Mesodermal cell (in vitro differentiated cells): ENCODE measurements at regions not wholly inside any gene's neighbourhood (a gene's known extent, or its start where the extent isn't known, plus 50 kb on each side); places are given as distances from the start of the nearest gene placed in this dataset.
"Not testable (repeated sequence)": the region's sequence is repeated elsewhere in the genome, so short reads cannot be mapped to it uniquely, and the experiment has no call there.

Experiments
- H3K27ac ChIP-seq: 2 replicates; pipeline ENCODE4 v1.7.0; 2013; ENCODE audit warnings: mild to moderate bottlenecking, low read depth, low read length, moderate library complexity; ENCODE audit not compliant: severe bottlenecking
- H3K36me3 ChIP-seq: 2 replicates; pipeline ENCODE4 v1.7.1; 2013; ENCODE audit warnings: mild to moderate bottlenecking, low read length, moderate library complexity; ENCODE audit not compliant: control insufficient read depth, insufficient read depth
- H3K4me1 ChIP-seq: one replicate; pipeline ENCODE4 v1.7.1; 2013; ENCODE audit warnings: mild to moderate bottlenecking, low read length; ENCODE audit not compliant: insufficient read depth, control insufficient read depth, poor library complexity, severe bottlenecking
- H3K4me3 ChIP-seq: 2 replicates; pipeline ENCODE4 v1.7.0; 2013; ENCODE audit warnings: low read length, control low read depth, mild to moderate bottlenecking; ENCODE audit not compliant: insufficient read depth, poor library complexity, severe bottlenecking; ENCODE audit errors: extremely low read depth
- H3K9me3 ChIP-seq: 2 replicates; pipeline ENCODE4 v1.7.1; 2013; ENCODE audit warnings: mild to moderate bottlenecking, low read length, moderate library complexity; ENCODE audit not compliant: control insufficient read depth
- WGBS, 2 experiments: methylation state at CpG; one replicate each; pipeline ENCODE4 v1.1.5; 2013; ENCODE audit warnings: missing lambda C conversion rate in 2 of 2; ENCODE audit not compliant: insufficient coverage in 2 of 2; 5-methylcytosine and 5-hydroxymethylcytosine counted together

- WGBS, 2 experiments: 86 to 93% methylated on average over 2 of the region's 4 CpGs
- Histone ChIP-seq H3K4me3 (no peak overlapping the region), H3K36me3 (peaks cover 21% of the 10 kb centered on the region), H3K27ac (no peak overlapping the region), H3K4me1 (peaks cover 17% of the 10 kb centered on the region), H3K9me3 (no peaks in the 10 kb centered on the region)
These were observed 98.6 kb downstream of the NAV1 start for GRCh38 chr1:201637282-201638079.

- WGBS, 2 experiments: 92 to 96% methylated on average over 5 to 6 of the region's 7 CpGs
- Histone ChIP-seq H3K36me3 (peaks cover 21% of the 10 kb centered on the region), H3K27ac (no peak overlapping the region)
These were observed 100.5 kb downstream of the NAV1 start for GRCh38 chr1:201639391-201639790.

GRCh38 chr1:201639826-201640225 lies 100.9 kb downstream of the NAV1 start:
- Histone ChIP-seq H3K4me3 (no peak overlapping the region), H3K27ac (no peak overlapping the region), H3K4me1 (peaks cover 17% of the 10 kb centered on the region), H3K9me3 (no peaks in the 10 kb centered on the region), H3K36me3 (peaks cover 24% of the 10 kb centered on the region)
- 92 to 96% methylated on average over 4 to 6 of the region's 6 CpGs for WGBS, 2 experiments

More at GRCh38 chr1:201639391-201639790, 100.5 kb downstream of the NAV1 start:
- Histone ChIP-seq H3K9me3 (no peaks in the 10 kb centered on the region), H3K4me1 (peaks cover 17% of the 10 kb centered on the region), H3K4me3 (no peak overlapping the region)

GRCh38 chr1:201640624-201641023 lies 101.7 kb downstream of the NAV1 start:
- no peaks in the 10 kb centered on the region for H3K9me3 ChIP-seq
- WGBS, 2 experiments: 93% methylated on average over 2 to 3 of the region's 6 CpGs
- H3K27ac ChIP-seq: no peak overlapping the region
- peaks cover 12% of the 10 kb centered on the region for H3K4me1 ChIP-seq
- H3K36me3 ChIP-seq: peaks cover 26% of the 10 kb centered on the region
- H3K4me3 ChIP-seq: no peak overlapping the region

- 86 to 96% methylated on average over 2 of the region's 4 CpGs for WGBS, 2 experiments
- Histone ChIP-seq H3K36me3 (peaks cover 26% of the 10 kb centered on the region), H3K4me3 (no peak overlapping the region), H3K4me1 (peaks cover 2% of the 10 kb centered on the region), H3K9me3 (no peaks in the 10 kb centered on the region), H3K27ac (no peak overlapping the region)
These were observed 102.8 kb downstream of the NAV1 start for GRCh38 chr1:201641524-201642253.

GRCh38 chr1:201643835-201644104 lies 104.8 kb downstream of the NAV1 start:
- 80 to 100% methylated on average over 1 of the region's 4 CpGs for WGBS, 2 experiments
- H3K4me1 ChIP-seq: peaks cover 8% of the 10 kb centered on the region
- H3K36me3 ChIP-seq: peaks cover 26% of the 10 kb centered on the region
- no peak overlapping the region for H3K4me3 ChIP-seq
- no peaks in the 10 kb centered on the region for H3K9me3 ChIP-seq
- no peak overlapping the region for H3K27ac ChIP-seq

GRCh38 chr1:201644197-201644596 lies 105.3 kb downstream of the NAV1 start:
- Histone ChIP-seq H3K27ac (no peak overlapping the region), H3K4me3 (no peak overlapping the region), H3K36me3 (peaks cover 23% of the 10 kb centered on the region), H3K4me1 (peaks cover 8% of the 10 kb centered on the region), H3K9me3 (no peaks in the 10 kb centered on the region)
- WGBS, 2 experiments: 88 to 100% methylated on average over 1 to 2 of the region's 2 CpGs

GRCh38 chr1:201645000-201645399 lies 106.1 kb downstream of the NAV1 start:
- WGBS, 2 experiments: 60 to 94% methylated on average over 1 to 2 of the region's 6 CpGs
- H3K4me3 ChIP-seq, H3K9me3 ChIP-seq, H3K27ac ChIP-seq: not testable (repeated sequence)
- H3K36me3 ChIP-seq: peaks cover 17% of the 10 kb centered on the region
- peaks cover 10% of the 10 kb centered on the region for H3K4me1 ChIP-seq

GRCh38 chr1:201645956-201646355 lies 107.0 kb downstream of the NAV1 start:
- Histone ChIP-seq H3K9me3 (no peaks in the 10 kb centered on the region), H3K36me3 (peaks cover 9% of the 10 kb centered on the region), H3K27ac (no peak overlapping the region), H3K4me3 (no peak overlapping the region), H3K4me1 (peaks cover 16% of the 10 kb centered on the region)
- WGBS, 2 experiments: 80 to 100% methylated on average over 1 to 2 of the region's 3 CpGs

GRCh38 chr1:201646411-201647022 lies 107.6 kb downstream of the NAV1 start:
- 93 to 95% methylated on average over 4 to 5 of the region's 8 CpGs for WGBS, 2 experiments
- H3K27ac ChIP-seq: no peak overlapping the region
- no peak overlapping the region for H3K4me3 ChIP-seq
- peaks cover 5% of the 10 kb centered on the region for H3K36me3 ChIP-seq
- H3K4me1 ChIP-seq: peaks cover 17% of the 10 kb centered on the region
- no peaks in the 10 kb centered on the region for H3K9me3 ChIP-seq

- Histone ChIP-seq H3K9me3 (no peaks in the 10 kb centered on the region), H3K4me3 (no peak overlapping the region), H3K27ac (no peak overlapping the region), H3K36me3 (peaks cover 8% of the 10 kb centered on the region), H3K4me1 (peaks cover 17% of the 10 kb centered on the region)
These were observed 108.2 kb downstream of the NAV1 start for GRCh38 chr1:201647094-201647493.
